HG02973 (cell line): ENCODE measurements at regions not wholly inside any gene's neighbourhood (a gene's known extent, or its start where the extent isn't known, plus 50 kb on each side); places are given as distances from the start of the nearest gene placed in this dataset.
"Not testable (repeated sequence)": the region's sequence is repeated elsewhere in the genome, so short reads cannot be mapped to it uniquely, and the experiment has no call there.

ENCODE experiments used
- ATAC-seq: cut with Tn5 transposase; IDR thresholded peaks from one replicate; pipeline ENCODE4 v1.9.1; 2021; ENCODE audit warnings: moderate library complexity; ENCODE audit not compliant: unreplicated experiment

DNA sequence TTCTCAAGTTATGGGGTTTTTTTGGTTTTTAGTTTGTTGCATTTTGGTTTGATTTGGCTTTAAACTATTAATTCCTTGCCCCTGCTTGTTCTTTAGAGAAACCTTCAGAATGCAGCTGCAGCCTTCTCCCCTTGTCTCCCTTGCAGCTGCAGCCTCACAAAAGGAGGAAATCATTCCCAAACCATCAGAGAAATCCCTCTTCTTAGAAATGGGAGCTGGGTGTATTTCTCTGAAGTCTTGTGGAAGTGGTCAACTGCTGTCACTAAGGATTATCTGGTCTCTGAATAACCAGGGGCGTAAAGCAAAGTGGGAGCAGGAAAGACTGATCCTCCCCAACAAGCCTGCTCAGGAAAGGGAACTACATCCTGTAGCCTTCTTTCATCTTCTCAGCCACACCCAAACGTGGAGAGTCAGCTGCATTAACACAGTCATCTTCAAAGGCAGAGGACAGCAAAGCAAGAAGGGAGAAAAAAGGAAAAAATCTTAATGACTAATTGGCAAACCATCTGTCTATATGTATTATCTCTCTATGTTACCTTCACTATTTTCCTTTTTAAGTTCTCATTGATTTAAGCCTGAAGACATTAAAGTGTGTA lies 1834.1 kb upstream of the PIK3C3 start:
- no peak for ATAC-seq

DNA sequence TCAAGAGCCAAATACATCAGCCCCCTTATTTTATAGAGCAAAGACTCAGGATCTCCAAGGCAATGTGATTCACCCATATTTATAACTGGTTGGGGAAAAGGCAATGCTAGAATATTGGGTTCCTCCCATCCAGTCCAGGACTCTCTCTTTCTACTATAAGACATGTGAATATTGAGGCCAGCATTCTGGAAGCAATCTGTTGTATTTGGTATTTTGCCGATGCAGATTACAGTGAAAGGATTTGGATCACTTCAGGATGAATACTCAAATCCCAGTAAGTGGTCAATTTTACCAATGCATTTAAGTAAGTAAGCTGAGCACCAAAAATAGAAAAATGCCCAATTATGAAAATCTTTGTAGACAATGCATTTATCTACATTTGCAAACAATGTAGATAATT lies 1834.7 kb upstream of the PIK3C3 start:
- ATAC-seq = no peak

GRCh38 chr18:40119581-40119980 lies 1835.5 kb upstream of the PIK3C3 start:
- not testable (repeated sequence) for ATAC-seq

- ATAC-seq = no peak
Observed at GRCh38 chr18:40110455-40110854, 1844.6 kb upstream of the PIK3C3 start.

DNA sequence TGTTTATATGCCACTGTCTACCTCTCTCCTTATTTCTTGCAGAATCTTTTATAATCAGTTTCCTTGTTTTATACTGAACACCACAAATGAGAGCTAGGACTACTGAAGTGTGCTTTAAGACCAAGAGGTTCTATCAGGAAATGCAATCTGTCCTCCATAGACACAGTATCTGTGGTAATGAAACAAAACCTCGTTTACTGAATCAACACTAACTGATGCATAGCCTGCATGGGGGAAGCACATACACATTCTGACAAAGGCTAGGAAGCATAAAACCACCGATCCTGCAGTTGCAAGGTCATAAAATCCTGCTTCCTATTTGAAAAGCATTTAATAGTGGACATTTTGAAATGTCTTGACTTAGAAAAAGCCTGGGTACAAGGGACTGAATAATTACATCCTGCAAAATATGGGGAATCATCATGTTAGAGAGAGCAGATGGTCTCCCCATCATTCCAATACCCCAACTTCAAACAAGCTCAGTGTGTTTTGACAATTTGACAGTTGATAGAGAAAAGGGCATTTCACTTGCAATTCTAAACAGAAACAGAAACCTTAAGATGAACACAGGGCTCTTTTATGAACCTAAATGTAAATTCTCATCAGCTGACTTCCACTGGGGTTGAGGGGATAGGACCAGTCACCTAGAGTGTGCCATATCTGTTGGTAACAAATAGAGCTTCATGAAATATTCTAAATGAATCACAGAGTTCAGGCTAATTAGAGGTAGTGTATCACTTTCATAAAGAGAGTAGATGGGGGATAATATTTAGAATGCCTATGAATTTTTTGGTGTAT lies 1845.6 kb upstream of the PIK3C3 start:
- no peak for ATAC-seq

- ATAC-seq = no peak
Observed at GRCh38 chr18:40108596-40108995, 1846.4 kb upstream of the PIK3C3 start.

DNA sequence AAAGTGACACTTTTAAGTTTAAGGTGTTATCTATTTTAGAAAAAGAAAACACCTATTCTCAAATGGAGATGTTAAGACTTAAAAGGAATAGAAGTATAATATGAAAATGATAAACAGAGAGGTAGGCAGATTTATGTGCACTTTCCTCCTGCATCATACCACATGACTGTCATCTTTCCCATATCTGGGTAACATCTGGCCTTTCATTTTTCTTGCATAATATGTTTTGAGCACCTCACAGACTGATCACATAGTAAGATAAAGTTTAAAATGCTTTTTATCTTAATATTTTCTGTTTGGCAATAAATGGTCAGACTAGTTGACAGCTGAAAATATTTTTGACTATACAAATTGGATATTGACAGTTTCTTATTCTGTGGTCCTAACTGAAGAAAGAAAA lies 1852.1 kb upstream of the PIK3C3 start:
- no peak for ATAC-seq

DNA sequence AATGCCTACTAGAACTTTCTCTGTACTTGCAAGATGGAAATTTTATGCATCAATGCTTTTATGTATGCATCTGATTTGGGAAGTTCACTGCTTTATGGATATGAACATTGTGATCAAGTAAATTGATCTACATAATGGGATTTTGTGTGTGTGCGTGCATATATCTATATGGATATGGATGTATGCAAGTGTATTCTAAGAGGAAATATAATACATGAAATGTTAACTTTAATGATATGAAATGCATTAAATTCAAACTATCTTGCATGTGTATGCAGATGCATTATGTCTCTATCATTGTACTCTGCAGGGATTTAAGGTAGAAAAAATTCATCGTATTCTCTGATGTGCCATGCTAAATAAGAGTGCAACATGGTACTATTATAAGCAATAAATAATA lies 1855.4 kb upstream of the PIK3C3 start:
- no peak for ATAC-seq

- no peak for ATAC-seq
Observed at GRCh38 chr18:40096675-40097074, 1858.4 kb upstream of the PIK3C3 start.

DNA sequence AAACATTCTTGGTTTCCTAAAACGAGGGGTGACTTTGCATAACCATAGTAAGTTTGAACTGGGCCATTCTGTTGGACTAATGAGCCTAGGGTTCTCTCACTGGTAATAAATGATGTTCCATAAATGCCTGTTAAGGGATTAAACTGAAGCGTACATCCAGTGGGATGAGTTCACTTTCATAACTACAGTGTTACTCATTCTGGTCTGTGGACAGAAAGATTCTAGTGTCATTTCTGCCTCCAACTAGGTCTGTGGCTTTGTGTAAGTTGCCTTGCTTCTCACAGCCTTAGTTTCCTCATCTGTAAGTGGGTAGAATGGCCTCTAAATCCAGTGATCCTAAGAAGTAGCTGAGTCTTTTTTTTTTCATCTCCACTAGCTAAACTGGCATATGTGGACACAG lies 1860.6 kb upstream of the PIK3C3 start:
- ATAC-seq = no peak

DNA sequence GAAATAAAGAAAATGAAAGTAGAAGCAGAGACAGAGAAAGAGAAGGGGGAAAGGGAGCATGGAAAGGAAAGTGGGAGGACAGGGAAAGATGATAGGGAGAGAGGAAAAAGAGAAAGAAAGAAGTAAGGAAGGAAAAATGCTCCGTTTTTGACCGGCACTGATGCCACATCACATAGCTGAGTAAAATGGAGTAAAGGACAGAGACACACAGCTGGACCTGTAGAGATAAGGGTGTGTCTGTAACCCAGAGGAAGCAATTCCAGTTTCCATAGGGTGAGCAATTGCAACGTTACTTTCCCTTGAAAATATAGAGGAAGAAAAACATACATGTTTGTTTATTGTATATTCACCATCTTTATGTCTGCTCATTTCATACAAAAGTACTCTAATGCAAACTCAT lies 1866.9 kb upstream of the PIK3C3 start:
- ATAC-seq = no peak

GRCh38 chr18:40079786-40080185 lies 1875.2 kb upstream of the PIK3C3 start:
- no peak for ATAC-seq

- ATAC-seq = no peak
Observed at GRCh38 chr18:40075616-40076015, 1879.4 kb upstream of the PIK3C3 start.

DNA sequence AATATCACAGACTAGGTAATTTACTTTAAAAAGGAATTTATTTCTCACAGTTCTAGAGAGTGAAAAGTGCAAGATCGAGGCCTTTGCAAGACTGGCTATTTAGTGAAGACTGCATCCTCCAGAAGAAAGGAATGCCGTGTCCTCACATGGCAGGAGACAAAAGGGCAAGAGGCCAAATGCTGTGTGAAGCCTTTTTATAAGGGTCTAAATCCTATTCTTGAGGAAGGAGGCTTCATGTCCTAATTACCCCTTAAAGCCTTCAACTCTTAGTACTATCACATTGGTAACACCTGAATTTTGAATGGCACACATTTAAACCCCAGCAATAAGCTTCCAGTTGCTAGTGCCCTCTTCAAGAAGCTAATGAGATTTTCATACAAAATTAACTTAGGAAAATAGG lies 1882.3 kb upstream of the PIK3C3 start:
- no peak for ATAC-seq

- ATAC-seq = no peak
Observed at GRCh38 chr18:40066368-40066767, 1888.7 kb upstream of the PIK3C3 start.

DNA sequence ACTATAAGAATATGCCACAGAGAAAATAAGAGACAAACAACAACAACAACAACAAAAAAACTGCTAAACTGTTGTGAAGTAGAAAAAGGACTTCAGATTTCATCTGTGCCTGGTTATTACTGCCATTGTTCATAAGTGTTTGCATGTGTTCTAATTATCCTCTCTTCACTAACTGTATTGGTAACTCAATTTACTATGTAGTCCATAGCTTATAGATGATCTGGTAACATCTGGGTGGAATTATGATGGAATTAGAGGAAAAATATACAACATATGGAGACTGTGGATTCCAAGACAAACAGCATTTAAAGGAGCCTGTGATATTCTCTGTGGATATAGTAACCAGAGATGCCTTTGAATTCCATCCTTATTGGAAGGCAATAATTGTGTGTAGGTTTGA lies 1891.5 kb upstream of the PIK3C3 start:
- no peak for ATAC-seq

- no peak for ATAC-seq
Observed at GRCh38 chr18:40061086-40061485, 1893.9 kb upstream of the PIK3C3 start.

GRCh38 chr18:40060562-40060961 lies 1894.5 kb upstream of the PIK3C3 start:
- no peak for ATAC-seq

DNA sequence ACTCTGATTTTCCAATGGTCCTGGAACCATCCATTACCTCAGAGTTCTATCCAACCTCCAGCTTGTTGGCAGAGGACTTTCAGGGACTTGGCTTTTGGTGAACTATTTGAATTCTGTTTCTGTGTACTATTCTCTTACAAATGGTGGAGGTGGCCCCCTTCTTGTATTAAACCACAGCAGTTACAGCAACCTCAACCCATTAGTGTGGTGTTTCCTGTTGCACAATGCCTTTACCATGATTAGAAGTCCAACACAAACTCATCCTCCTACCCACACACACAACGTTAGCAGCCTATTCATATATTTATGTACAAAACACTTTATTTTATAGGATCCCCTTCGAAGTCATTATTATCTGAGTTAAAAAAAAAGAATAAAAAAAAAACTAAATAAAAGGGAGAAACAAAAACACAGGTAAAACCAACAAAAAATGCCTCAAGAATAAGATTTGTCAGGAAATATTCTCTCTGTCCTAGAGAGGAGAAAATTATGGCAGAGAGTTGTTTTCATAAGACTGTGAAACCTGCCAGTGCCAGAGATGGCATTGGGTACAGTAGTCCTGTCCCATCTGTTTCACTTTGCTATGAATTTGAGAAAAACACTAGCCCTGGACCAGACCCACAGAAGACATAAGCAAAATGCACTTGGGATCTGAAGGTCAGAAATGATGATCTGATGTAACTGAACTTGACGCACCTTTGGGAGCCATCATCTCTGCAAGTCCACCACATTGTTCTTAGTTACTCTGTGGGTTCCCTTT lies 1896.0 kb upstream of the PIK3C3 start:
- ATAC-seq = no peak

DNA sequence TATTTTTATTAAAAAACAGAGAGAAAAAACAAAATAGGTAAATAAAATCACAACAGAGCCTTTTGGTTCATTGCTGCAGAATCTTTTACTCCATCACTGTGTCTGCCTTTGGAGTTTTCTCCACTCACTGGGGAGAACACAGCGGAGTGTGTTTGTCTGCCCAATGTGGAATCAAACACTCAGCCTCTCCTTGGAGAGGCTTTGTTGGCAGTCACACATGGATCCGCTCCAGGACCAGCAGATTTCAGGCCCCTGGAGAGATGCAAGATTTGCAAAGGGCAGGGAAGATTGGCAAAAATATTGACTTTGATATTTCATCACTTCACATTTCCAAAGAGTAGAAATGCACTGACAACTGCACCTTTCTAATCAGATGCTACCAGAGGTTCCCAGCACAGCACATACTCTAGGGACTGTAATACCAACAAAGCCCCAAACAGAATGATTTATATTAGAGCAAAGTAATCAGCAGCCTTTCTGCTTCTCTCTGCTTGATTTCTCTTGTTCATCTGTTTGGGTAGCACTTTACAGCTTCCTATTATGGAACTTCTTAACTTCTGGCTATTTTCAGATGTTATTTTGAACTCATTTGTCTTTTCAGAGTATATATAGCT lies 1898.8 kb upstream of the PIK3C3 start:
- no peak for ATAC-seq

- ATAC-seq = no peak
Observed at GRCh38 chr18:40055262-40055661, 1899.8 kb upstream of the PIK3C3 start.

DNA sequence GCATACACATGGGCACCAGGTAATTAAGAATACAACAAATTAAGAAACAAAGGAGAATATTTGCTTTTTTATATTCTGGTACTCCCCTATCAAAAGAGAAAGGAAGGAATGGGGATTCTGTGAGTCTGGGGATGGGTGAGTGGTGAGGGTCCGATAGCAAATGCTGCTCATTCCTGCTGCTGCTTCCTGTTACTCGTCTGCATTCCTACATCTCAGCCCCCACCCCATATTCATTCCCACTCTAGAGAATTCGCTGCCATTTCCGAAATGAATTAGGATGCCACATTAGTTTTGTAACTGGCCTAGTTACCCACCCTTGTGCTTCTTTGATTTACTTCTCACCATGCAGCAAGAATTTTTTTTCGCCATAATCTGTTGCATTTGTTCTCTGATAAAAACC lies 1905.3 kb upstream of the PIK3C3 start:
- no peak for ATAC-seq
